Activated CD4-positive, alpha-beta T cell treated with anti-CD3 and anti-CD28 coated beads, Interleukin-10, Interleukin-2, amounts not matched to agents 100 ng/mL and 50 ng/mL, durations not matched to agents 16 hours and 8 hours (primary cell): ENCODE measurements at regions not wholly inside any gene's neighbourhood (a gene's known extent, or its start where the extent isn't known, plus 50 kb on each side); places are given as distances from the start of the nearest gene placed in this dataset.
"Not testable (repeated sequence)": the region's sequence is repeated elsewhere in the genome, so short reads cannot be mapped to it uniquely, and the experiment has no call there.

Experiments
- DNase-seq: peaks from one replicate; pipeline ENCODE4 v3.0.0-alpha.2; 2020

DNA sequence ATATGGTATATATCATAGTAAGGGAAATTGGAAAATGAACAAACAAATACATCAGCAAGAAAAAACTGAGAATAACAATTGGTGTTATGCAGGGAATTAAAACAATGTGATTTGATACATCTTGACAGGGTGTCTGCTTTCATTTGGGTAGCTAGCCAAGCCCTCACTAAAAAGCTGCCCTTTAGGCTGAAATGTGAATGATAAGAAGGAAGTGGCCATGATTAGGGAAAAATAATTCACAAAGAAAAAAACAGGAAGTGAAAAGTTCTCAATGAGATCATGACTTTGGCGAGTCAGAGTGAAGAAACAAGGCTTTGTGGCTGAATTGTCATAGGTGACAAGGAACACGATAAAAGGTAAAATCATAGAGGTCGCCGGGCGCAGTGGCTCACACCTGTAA lies 675.8 kb upstream of the SLIT2 start:
- no peak for DNase-seq

DNA sequence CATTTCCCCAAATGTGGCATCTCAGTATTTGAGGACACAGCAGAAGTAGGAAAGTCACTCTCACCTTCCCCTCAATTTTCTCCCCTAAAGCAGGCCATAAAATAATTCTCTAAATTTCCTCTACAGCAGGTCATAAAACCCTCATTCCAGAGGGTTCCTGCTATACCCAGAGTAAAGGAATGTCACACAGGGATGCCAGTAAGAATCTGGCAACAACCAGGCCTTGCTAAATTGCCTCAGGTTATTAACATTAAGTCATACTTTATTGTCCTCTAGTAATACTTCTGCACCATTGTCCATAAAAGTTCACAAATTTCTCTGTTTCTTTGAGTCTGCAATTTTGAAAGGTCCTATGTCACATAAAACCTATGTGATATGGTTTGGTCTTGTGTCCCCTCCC lies 685.7 kb upstream of the SLIT2 start:
- DNase-seq = no peak

DNA sequence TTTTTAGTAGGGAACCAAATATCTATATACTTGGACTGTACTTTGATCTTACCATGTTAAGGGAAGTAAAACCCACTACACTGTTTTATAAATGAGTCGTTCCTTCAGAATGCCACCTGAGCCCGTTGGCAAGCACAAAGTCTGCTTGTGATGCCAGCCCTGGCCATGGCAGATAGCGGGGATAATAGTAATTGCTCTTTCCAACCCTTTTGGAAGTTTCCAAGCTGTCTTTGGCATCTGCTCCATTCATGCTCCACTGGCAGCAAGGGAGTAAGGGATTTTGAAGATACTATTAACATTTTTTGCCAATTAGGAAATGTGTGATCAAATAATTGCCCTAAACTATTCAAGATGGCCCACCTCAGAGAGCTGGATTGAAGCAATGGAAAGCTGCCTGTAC lies 689.2 kb upstream of the SLIT2 start:
- DNase-seq = no peak

DNA sequence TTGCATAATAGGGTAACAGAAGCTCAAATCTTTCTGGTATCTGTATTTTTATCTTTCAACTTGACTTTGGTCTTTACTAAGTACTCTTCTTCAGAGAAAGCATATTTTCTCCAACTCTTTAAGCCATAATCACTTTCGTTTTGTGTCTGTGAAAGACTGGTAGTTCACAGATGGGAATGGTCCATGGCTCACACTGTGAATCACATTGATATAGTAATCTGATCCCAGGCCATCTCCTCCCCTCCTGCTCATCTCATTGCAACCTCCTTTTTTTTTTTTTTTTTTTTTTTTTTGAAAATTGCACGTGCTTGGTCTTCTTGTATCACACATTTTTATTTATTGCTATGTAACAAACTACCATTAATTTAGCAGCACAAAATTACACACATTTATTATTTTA lies 694.5 kb upstream of the SLIT2 start:
- no peak for DNase-seq

DNA sequence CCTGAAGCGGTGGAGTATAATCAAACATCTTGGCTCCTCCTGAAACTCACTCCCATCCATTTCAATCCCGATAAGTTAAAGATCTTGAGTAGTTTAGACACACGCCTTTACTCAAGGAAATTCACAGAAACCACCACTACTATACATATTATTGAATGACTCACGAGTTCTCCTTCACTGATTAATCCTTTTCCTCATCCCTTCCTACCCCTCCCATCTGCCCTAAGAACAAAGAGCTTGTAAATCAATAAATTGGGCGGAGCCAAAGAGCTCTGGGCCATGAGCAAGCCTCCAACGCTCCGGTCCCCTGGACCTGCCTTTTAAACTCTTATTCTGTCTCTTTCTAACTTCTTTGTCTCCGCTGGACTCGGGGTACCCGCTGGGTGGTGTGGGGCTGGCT lies 695.4 kb upstream of the SLIT2 start:
- DNase-seq = not testable (repeated sequence)

DNA sequence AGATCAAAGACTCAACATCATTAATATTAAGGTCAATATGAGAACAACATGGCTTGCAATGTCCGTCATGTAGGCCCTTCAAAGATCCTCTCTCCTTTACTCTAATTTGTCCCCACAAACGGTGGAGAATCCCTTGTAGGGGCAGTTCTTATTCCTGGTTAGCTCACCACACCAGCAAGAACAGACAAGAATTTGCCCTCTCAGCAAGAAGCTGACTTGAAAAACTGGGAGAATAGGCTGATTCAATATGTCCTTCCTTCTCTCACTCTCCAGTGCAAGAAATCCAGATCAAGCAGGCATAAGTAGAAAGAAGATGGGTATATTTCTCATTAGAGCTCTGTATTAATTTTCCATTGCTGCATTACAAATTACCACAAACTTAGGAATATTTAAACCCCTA lies 704.2 kb upstream of the SLIT2 start:
- DNase-seq = no peak

DNA sequence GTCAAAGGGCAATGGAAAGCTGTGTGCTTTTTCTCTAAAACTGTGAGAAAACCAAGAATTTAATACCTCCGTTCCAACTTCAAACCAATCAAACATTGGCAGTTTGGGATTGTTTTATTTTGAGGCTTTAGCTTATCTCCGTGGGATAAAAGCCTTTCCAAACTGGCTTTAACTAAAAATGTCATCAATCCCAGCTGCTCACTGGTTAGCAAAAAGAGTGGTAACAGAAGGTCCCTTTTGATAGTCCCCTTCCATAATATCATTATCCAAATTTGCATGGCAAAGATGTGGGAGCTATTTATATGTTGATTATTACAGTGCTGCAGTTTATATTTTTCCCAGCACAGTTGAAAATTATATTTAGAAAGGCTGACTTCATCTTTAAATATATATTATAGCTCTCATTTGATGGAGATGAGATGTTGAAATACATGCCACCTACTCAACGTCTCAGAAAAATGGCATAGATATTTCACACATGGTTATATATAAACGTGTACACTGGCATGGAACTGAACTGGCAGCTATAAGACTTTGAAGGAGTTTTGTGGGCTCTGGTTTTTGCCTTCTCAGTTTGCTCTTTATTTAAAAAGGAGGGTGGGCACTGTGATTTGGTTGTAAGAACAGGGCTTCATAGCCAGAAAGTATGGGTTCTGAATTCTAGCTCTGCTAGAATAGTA lies 707.1 kb upstream of the SLIT2 start:
- DNase-seq = no peak

DNA sequence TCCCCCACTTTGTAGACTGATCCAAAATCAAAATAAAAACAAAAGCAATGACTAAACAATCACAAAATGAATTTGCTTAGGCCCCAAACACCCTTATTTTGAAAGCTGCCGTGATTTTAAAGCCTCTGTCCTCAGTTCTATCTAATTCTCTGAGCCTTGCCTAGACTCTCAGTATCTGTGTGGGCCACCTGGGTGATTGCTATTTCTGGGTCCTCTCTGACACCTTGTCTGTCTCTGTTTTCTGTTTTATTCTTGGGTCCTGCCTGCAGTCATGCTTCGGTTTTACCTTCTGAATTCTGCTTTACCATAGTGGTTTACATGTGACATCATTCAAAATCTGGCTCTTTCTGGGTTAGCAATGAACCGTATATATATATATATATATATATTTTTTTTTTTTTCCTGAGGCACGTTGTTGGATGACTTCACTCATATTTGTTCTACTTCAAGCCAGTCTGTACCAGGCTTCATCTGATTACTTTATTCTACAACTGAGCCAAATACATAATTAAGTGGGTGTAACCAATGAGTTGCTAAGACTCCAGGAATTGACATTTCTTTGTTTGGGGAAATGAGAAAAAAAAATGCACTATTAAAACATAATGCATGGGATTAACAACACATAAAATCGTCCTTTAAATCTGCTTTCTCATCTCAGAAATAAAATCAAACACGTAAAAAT lies 710.7 kb upstream of the SLIT2 start:
- DNase-seq = no peak

DNA sequence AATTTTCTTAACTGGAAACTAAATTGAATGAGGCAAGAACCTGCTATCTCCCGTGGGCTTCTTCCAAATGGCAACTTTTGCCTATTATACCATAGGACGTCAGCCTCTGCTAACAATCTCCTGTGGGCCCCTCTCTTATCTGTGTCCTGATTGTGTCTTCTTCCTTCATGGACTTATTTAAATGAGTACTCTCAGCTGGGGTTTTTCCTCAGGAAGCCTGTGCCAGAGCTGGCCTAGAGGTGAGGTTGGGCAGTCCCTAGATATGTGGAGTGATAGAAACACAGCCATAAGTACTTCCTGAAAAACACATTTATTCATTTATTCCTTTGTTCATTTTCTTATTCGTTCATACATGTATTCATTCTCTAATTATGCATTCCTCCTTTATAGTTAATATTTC lies 712.5 kb upstream of the SLIT2 start:
- no peak for DNase-seq

DNA sequence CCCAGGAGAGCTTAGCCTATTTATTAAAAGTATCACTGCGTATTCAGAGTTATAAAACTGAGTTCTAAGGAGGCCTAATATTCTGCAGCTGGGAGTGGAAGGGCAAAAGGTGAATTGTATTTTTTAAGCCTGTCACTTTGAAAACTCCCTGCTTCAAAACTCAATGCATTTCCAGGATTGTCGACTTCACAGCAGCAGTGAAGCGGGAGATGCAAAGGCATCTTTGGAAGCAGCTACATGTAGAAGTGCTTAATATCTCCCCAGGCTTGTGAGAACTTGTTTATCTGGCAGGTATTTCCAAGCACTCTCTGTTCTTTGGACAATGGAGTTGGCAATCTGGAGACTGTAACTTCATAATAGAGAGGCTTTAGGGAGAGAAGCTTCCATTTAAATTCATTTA lies 717.5 kb upstream of the SLIT2 start:
- no peak for DNase-seq

DNA sequence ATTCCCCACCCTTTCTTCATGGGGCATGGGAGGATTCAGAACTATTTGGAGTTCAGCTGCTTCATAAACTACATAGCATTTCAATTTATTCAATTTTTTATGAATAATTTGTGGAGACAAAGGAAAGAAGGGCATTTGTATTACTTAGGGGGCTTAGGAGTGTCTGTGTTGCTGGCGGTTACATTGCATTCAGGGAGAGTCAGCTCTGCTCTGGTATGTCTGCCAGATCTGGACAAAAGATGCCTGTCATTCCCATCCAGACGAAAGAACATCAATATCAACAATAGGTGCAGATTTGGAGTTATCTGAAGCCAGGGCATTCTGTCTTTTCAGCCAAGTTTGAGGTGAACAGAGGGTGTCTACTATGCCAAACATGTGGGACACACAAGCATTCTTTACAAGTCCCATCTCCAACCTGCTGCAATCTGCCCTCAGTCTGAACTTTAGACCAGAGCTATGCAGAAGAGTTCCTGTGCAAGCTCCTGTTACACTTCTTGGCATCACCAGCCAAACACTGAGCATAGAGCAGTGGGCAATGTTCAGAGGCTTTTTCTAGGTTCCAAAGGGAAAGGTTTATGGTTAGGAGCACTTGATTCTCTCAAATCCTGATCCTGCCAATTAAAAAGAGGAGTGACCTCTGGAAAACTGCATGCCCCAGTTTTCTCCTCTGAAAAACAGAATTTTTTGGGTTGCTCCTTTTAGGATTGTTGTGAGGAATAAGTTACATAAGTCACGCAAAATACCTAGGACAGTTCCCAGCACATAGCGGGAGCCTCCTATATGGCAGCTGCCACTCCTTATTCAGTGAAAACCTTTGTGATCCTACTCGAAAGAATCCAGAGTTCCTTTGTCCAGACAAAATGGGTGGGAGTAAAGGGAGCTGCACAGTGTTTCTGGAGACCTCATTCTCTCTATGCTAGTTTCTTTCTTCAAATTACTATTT lies 719.5 kb upstream of the SLIT2 start:
- no peak for DNase-seq

DNA sequence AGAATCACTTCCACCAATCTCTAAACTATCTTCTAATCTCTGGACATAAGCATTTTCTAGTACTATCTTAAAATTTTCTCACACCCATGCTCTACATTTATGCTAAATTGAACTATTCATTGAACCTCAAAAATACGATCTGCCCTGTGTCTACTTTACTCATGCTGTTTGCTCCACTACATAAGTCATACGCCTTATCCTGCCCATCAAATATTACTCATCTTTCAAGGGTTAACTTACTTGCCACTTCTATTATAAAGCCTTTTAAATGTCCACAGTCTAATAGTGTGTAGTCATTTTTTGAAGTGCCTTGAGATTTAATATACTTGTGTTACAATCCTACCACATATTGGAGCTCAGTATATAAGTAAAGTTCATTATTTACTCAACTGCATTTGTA lies 727.7 kb upstream of the SLIT2 start:
- DNase-seq = no peak

DNA sequence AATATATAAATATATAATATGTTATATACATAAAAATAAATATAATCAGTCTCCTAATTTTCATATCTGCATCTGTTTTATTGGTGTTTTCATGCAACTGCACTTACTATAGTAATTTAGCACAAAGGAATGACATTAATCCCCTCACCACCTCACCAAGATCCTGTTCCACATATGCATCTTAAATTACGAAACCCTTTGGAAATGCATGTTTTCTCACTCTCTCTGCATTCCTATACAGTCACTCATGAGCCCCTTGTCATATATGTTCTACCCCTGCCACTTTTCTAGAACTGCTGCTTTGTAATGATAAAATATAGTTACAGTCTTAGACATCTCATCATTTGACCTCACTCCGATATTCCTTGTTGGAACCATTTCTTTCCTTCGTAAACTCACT lies 728.7 kb upstream of the SLIT2 start:
- DNase-seq = no peak

DNA sequence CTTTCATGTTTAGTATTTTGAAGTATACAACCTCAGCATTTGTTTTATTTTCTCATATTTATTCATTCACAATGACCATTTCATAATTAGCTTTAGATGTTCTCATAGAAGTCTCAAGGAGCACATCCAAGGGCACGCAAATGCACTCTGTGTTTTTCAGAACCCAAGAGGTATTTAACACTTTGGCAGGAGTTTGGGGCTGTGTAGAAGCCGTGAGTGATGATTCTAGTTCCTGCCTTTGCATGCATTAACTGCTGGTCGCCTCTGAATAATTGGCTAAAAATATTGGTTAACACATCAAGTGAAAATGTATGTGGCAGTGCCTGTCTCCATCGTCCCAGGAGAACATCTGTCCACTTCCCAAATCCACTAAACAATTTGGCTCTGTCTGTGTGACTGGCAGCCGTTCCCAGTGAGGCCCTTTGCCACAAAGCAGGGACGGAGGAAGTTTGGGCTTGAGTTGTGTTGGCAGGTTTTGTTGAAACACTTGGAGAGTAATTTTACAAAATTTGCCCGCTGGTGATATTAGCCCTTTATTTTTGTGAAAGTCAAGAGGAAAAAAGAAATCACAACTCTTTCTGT lies 730.7 kb upstream of the SLIT2 start:
- DNase-seq = no peak

DNA sequence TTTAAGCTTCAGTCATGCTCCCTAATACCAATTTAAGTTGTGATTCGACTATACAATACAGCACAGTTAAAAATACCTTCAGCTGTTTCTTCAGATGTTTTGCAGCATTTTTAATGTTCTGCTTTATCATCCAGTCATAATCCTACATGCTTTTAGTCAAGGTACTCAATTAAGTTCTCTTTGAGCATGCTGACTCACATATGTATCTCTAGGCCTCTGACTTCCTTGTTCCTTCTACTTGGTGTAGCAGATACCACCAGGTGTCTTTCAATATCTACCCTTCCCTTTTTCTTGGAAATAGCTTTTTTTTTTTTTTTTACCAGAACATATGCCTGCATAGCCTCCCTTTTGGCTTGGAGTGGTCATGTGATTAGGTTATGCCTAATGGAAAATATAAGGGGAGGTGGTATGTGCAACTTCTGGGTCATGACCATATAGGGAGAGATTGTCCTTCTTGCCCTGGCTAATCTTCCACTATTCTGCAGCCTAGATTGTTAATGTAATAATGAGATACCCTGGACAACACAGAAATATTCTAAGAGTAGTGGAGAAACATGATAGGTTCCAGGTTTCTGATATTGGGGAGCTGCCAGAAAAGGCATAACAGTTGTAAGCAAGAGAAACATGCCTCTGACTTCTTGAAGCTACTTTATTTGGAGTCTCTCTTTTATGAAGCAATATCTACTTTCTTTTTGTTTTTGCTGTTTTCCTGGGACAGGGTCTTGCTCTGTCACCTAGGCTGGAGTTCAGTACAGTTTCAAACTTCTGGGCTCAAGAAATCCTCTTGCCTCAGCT lies 737.2 kb upstream of the SLIT2 start:
- no peak for DNase-seq

DNA sequence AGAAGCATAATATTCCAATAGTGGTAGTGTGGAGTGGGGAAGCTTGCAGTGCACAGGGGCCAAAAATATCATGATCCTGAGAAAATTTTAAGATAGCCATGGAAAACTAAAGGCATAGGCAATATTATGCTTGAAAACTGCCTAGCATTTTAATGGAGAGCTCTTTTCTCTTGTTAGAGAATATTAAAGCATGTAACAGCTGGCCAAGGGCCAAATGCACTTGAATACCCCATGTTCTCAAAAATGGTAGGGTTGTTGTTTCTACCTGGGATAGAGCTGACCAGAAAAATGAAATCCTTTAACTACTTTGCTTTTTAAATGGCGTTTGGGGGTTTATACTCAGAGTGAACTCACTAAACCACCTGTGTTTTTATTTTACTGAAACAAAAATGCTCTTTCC lies 739.6 kb upstream of the SLIT2 start:
- DNase-seq = no peak

DNA sequence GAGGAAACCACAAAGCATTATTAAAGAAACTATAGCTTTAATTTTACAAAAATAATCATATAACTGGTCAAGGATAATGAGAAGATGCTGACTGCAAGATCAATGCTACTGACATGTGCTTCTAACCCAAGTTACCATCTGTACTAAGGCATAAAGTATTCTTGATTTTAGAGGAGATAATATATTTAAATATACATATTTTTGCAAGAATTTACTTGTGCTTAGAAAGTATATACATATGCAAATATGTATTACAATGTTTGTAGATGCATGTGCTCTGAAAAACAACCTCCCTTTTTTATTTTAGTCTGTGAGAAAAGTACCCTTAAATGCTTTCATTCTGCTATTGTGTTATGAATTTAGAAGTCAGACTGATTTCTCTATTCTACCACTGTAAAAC lies 740.7 kb upstream of the SLIT2 start:
- no peak for DNase-seq

DNA sequence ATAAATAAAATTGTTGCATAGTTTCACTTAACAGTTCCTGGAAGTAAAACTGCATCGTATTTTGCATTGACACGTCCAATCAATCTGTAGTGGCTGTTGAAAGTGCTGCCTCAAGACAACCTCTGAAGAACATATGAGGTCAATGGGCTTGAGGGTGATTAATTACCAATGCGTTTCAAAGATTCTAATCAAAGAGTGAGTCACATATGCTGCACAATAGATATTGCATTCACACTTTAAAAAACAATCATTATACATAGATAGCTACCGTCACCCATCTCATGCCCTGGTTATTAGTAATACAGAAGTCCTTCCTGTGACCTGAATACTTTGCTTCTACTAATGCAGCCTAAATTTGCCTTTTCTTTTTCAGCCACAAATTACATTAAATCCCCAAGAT lies 743.3 kb upstream of the SLIT2 start:
- no peak for DNase-seq

DNA sequence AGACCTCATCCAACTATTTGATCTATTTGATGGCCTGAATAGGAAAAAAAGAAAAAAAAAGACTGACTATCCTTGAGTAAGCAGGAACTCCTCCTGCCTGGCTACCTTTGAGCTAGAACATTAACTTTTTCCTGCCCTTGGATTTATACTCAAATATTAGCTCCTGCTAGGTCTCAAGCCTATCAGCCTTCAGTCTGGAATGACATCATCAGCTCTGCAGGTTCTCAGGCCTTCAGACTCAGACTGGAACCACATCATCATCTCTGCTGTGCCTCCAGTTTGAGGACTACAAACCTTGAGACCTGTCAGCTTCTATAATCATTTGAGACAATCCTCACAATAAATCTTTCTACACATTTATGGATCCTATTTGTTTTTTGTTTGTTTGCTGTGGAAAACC lies 754.0 kb upstream of the SLIT2 start:
- DNase-seq = no peak

DNA sequence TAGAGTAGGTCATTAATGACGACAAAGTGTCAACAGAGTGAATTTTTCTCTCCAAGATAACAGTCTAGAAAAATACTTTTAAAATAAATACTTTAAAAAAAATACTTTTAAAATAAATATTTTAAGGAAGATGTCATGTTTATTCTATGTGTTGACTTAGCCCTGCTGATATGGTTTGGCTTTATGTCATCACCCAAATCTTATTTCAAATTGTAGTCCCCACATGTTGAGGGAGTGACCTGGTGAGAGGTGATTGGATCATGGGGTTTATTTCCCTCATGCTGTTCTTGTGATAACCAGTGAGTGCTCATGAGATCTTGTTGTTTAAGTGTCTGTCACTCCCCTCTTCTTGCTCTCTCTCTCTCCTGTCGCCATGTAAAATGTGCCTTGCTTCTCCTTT lies 754.9 kb upstream of the SLIT2 start:
- no peak for DNase-seq

DNA sequence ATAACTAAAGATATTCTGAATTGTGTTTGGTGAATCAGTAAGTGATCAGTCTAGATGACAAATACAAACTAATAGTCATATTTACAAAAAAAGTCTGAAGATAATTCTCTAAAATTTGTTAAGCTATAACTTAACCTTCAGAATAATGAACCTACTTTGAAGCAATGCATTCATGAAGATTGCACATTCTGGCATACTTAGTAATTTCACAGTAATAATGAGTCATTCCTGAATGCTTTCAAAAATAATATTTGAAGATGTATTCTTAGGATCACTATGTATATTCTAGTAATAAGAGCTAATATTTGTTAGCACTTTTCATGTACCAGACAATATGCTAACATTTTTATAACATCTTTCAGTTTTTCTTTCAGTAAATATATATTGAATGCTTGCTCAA lies 756.7 kb upstream of the SLIT2 start:
- DNase-seq = no peak

DNA sequence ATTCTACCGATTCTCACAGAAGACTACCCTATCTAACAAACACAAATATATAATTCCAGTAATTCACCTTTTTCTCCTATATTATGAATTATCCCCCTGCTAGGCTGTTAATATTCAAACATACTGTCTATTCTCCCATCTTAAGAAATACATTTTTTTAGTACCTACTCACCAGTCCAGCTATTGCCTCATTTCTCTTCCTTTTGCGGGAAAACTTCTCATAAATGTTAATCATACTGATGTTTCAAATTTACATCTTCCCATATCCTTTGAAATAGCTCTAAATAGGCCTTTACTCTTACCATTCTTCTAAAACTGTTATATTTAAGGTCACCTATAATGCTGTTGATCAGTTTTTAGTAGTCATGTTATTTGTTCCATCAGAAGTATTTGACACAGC lies 759.1 kb upstream of the SLIT2 start:
- DNase-seq = no peak

DNA sequence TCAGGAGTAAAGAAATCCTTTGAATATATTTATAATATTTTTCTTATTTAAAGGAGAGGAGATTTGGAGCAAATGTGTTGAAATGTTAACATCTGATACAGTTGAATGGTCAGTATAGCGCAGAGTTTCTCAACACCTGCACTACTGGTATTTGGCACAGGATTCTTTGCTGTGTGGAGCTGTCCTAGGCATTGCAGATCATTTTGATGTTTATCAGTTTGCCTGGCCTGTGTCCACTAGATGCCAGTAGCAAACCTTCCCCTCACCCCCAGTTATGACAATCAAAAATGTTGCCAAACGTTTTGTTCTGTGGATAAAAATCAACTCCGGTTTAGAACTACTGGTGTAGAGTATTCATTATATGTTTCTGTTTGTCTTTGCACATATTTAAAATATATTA lies 765.3 kb upstream of the SLIT2 start:
- no peak for DNase-seq
